Cardiac muscle cell (in vitro differentiated cells and primary cell): ENCODE measurements at regions not wholly inside any gene's neighbourhood (a gene's known extent, or its start where the extent isn't known, plus 50 kb on each side); places are given as distances from the start of the nearest gene placed in this dataset.
"Not testable (repeated sequence)": the region's sequence is repeated elsewhere in the genome, so short reads cannot be mapped to it uniquely, and the experiment has no call there.

Experiments
- DNase-seq, 2 donors: peaks; one replicate each; pipeline versions ENCODE4 v3.0.0 to v3.0.0-alpha.2; 2010 to 2017; ENCODE audit warnings: low read depth in 1 of 2, low spot score in 1 of 2
- H3K27ac ChIP-seq: fragments of 200-600 bp; sonication (generic); 2 replicates; pipeline ENCODE4 v1.5.1; 2016
- H3K27me3 ChIP-seq: fragments of 200-600 bp; sonication (generic); 2 replicates; pipeline ENCODE4 v1.6.0; 2016; ENCODE audit warnings: control low read depth
- H3K36me3 ChIP-seq: fragments of 200-600 bp; sonication (generic); 2 replicates; pipeline ENCODE4 v1.5.1; 2016; ENCODE audit warnings: control low read depth
- H3K4me1 ChIP-seq: fragments of 200-600 bp; sonication (generic); 2 replicates; pipeline ENCODE4 v1.8.1; 2017; ENCODE audit warnings: low read depth, mild to moderate bottlenecking, mixed run types
- H3K4me3 ChIP-seq: fragments of 200-600 bp; sonication (generic); 2 replicates; pipeline ENCODE4 v1.5.1; 2016; ENCODE audit warnings: mild to moderate bottlenecking
- H3K9me3 ChIP-seq: fragments of 200-600 bp; sonication (generic); 2 replicates; pipeline ENCODE4 v1.5.1; 2017; ENCODE audit warnings: low read depth, mild to moderate bottlenecking, control low read depth
- TF ChIP-seq, protein P1 (sequence below): IDR thresholded peaks from 2 replicates; pipeline ENCODE4 v1.5.1; 2012; ENCODE audit warnings: low read depth, mild to moderate bottlenecking, low read length

DNA sequence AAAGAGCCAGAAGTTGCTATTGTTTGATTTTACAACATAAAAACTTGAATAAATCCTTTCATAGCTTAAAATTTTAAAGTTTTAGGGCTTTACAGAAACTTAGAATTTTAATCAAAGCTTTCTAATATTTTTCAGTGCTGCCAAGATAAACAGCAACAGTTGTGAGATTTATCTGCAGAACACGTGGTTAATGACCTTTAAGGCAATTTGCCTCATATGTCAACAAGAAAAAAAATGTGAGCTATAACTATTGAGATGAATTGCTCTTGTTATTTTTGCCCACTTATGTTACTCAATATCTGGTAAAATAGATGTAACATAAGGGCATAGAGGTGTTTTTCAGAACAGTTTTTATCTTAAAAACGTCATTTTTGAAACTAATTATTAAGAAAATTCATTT lies 96.7 kb upstream of the NECTIN3 start:
- H3K27ac ChIP-seq: no peak overlapping the region
- DNase-seq: peak in 1 of 2 donors; percentile 10
- no peaks in the 10 kb centered on the region for H3K9me3 ChIP-seq
- TF ChIP-seq, protein P1, sequence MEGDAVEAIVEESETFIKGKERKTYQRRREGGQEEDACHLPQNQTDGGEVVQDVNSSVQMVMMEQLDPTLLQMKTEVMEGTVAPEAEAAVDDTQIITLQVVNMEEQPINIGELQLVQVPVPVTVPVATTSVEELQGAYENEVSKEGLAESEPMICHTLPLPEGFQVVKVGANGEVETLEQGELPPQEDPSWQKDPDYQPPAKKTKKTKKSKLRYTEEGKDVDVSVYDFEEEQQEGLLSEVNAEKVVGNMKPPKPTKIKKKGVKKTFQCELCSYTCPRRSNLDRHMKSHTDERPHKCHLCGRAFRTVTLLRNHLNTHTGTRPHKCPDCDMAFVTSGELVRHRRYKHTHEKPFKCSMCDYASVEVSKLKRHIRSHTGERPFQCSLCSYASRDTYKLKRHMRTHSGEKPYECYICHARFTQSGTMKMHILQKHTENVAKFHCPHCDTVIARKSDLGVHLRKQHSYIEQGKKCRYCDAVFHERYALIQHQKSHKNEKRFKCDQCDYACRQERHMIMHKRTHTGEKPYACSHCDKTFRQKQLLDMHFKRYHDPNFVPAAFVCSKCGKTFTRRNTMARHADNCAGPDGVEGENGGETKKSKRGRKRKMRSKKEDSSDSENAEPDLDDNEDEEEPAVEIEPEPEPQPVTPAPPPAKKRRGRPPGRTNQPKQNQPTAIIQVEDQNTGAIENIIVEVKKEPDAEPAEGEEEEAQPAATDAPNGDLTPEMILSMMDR: no peak
- H3K4me3 ChIP-seq: no peak overlapping the region
- H3K36me3 ChIP-seq: no peaks in the 10 kb centered on the region
- no peaks in the 10 kb centered on the region for H3K4me1 ChIP-seq
- H3K27me3 ChIP-seq: no peaks in the 10 kb centered on the region

GRCh38 chr3:110984456-110985250 lies 87.0 kb upstream of the NECTIN3 start:
- no peak for DNase-seq
- Histone ChIP-seq H3K9me3 (no peaks in the 10 kb centered on the region), H3K4me1 (no peaks in the 10 kb centered on the region), H3K4me3 (no peak overlapping the region), H3K27ac (no peak overlapping the region), H3K36me3 (no peaks in the 10 kb centered on the region), H3K27me3 (no peaks in the 10 kb centered on the region)
- TF ChIP-seq, protein P1: no peak

DNA sequence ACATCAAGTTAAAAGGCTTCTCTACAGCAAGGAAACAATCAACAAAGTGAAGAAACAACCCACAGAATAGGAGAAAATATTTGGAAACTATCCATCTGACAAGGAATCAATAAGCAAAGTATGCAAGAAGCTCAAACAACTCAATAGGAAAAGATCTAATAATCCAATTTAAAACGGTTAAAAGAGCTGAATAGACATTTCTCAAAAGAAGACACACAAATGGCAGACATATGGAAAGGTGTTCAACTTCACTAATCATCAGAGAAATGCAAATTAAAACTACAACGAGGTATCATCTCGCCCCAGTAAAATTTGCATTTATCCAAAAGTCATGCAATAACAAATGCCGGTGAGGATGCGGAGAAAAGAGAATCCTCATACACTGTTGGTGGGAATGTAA lies 82.2 kb upstream of the NECTIN3 start:
- no peaks in the 10 kb centered on the region for H3K36me3 ChIP-seq
- no peak overlapping the region for H3K27ac ChIP-seq
- H3K27me3 ChIP-seq: no peaks in the 10 kb centered on the region
- no peak overlapping the region for H3K4me3 ChIP-seq
- no peaks in the 10 kb centered on the region for H3K9me3 ChIP-seq
- TF ChIP-seq, protein P1: no peak
- no peak for DNase-seq
- H3K4me1 ChIP-seq: no peaks in the 10 kb centered on the region

GRCh38 chr3:110995461-110996231 lies 76.0 kb upstream of the NECTIN3 start:
- no peak overlapping the region for H3K4me3 ChIP-seq
- no peaks in the 10 kb centered on the region for H3K9me3 ChIP-seq
- peak in 1 of 2 donors; percentile 63 for DNase-seq
- H3K27me3 ChIP-seq: no peaks in the 10 kb centered on the region
- no peaks in the 10 kb centered on the region for H3K4me1 ChIP-seq
- TF ChIP-seq, protein P1: no peak
- no peak overlapping the region for H3K27ac ChIP-seq
- H3K36me3 ChIP-seq: no peaks in the 10 kb centered on the region

GRCh38 chr3:110998766-110999165 lies 72.8 kb upstream of the NECTIN3 start:
- not testable (repeated sequence) for H3K27ac ChIP-seq, H3K36me3 ChIP-seq, H3K4me1 ChIP-seq, H3K9me3 ChIP-seq, H3K27me3 ChIP-seq, DNase-seq, H3K4me3 ChIP-seq

- not testable (repeated sequence) for H3K27me3 ChIP-seq, H3K36me3 ChIP-seq, H3K9me3 ChIP-seq, H3K4me3 ChIP-seq, H3K4me1 ChIP-seq, H3K27ac ChIP-seq
- DNase-seq: peak in 1 of 2 donors; percentile 5
Measured at GRCh38 chr3:111006485-111006884, 65.1 kb upstream of the NECTIN3 start.
